ENCODE measurements at regions not wholly inside any gene's neighbourhood (a gene's known extent, or its start where the extent isn't known, plus 50 kb on each side); places are given as distances from the start of the nearest gene placed in this dataset.

GRCh38 chr4:18110099-18110498 is 88.5 kb upstream of the LCORL start:
- no peak for TF ChIP-seq CTCF (IDR thresholded peaks at IDR 0.05; ENCODE audit: insufficient read depth, low read length)
- no peak for TF ChIP-seq GABPA (IDR thresholded peaks at IDR 0.05; ENCODE audit: low read depth)
- no peak for TF ChIP-seq POLR2AphosphoS5 (IDR thresholded peaks at IDR 0.05; ENCODE audit: low read depth)

Data from HL-60 (cell line).